Activated CD4-positive, alpha-beta T cell treated with anti-CD3 and anti-CD28 coated beads for 4 hours (primary cell): ENCODE measurements at regions not wholly inside any gene's neighbourhood (a gene's known extent, or its start where the extent isn't known, plus 50 kb on each side); places are given as distances from the start of the nearest gene placed in this dataset.

Source experiments
- DNase-seq, 2 donors: peaks; one replicate each; pipeline ENCODE4 v3.0.0-alpha.2; 2020

- DNase-seq = no peak
Measured at GRCh38 chr3:187902936-187903335, 157.7 kb upstream of the BCL6 start.

GRCh38 chr3:187903697-187904096 is 158.4 kb upstream of the BCL6 start:
- DNase-seq = no peak

GRCh38 chr3:187906416-187906815 is 161.1 kb upstream of the BCL6 start:
- DNase-seq = no peak

- no peak for DNase-seq
Measured at GRCh38 chr3:187906920-187907319, 161.7 kb upstream of the BCL6 start.

GRCh38 chr3:187909866-187910265 is 164.6 kb upstream of the BCL6 start:
- DNase-seq = no peak

GRCh38 chr3:187912007-187912406 is 166.7 kb upstream of the BCL6 start:
- no peak for DNase-seq

- DNase-seq = no peak
Measured at GRCh38 chr3:187913617-187914033, 168.4 kb upstream of the BCL6 start.

- no peak for DNase-seq
Measured at GRCh38 chr3:187914231-187914630, 169.0 kb upstream of the BCL6 start.

- no peak for DNase-seq
Measured at GRCh38 chr3:187916072-187916471, 170.8 kb upstream of the BCL6 start.

GRCh38 chr3:187918081-187918644 is 172.9 kb upstream of the BCL6 start:
- DNase-seq = no peak

- peak; percentile 61 to 69 for DNase-seq
Measured at GRCh38 chr3:187919048-187919447, 173.8 kb upstream of the BCL6 start.

- DNase-seq = peak in 1 of 2 donors; percentile 22
Measured at GRCh38 chr3:187919544-187919943, 174.3 kb upstream of the BCL6 start.

GRCh38 chr3:187920030-187920429 is 174.8 kb upstream of the BCL6 start:
- DNase-seq = no peak

GRCh38 chr3:187920913-187921312 is 175.6 kb upstream of the BCL6 start:
- DNase-seq = no peak

GRCh38 chr3:187921391-187922074 is 176.3 kb upstream of the BCL6 start:
- DNase-seq = no peak

GRCh38 chr3:187922704-187923416 is 177.6 kb upstream of the BCL6 start:
- DNase-seq = peak in 1 of 2 donors; percentile 24

GRCh38 chr3:187924651-187925050 is 179.4 kb upstream of the BCL6 start:
- DNase-seq = no peak

- DNase-seq = no peak
Measured at GRCh38 chr3:187925326-187925725, 180.1 kb upstream of the BCL6 start.

- DNase-seq = no peak
Measured at GRCh38 chr3:187926620-187927019, 181.4 kb upstream of the BCL6 start.

GRCh38 chr3:187927565-187927964 is 182.3 kb upstream of the BCL6 start:
- no peak for DNase-seq

- no peak for DNase-seq
Measured at GRCh38 chr3:187929112-187929816, 184.0 kb upstream of the BCL6 start.

GRCh38 chr3:187930021-187930420 is 184.8 kb upstream of the BCL6 start:
- DNase-seq = no peak

GRCh38 chr3:187931101-187931500 is 185.8 kb upstream of the BCL6 start:
- no peak for DNase-seq
